ENCODE measurements at regions not wholly inside any gene's neighbourhood (a gene's known extent, or its start where the extent isn't known, plus 50 kb on each side); places are given as distances from the start of the nearest gene placed in this dataset.

GRCh38 chr9:109830545-109830944 lies 50.5 kb downstream of the PALM2AKAP2 start:
- DNase-seq: no peak

- no peak for DNase-seq
Measured at GRCh38 chr9:109831998-109832658, 52.1 kb downstream of the PALM2AKAP2 start.

- no peak for DNase-seq
Measured at GRCh38 chr9:109834855-109835254, 54.9 kb downstream of the PALM2AKAP2 start.

GRCh38 chr9:109843641-109844040 lies 63.6 kb downstream of the PALM2AKAP2 start:
- DNase-seq: no peak

- no peak for DNase-seq
Measured at GRCh38 chr9:109845226-109845625, 65.2 kb downstream of the PALM2AKAP2 start.

- no peak for DNase-seq
Measured at GRCh38 chr9:109846776-109847175, 66.8 kb downstream of the PALM2AKAP2 start.

GRCh38 chr9:109852556-109852955 lies 72.6 kb downstream of the PALM2AKAP2 start:
- DNase-seq: no peak

- DNase-seq: no peak
Measured at GRCh38 chr9:109855540-109855939, 75.5 kb downstream of the PALM2AKAP2 start.

- no peak for DNase-seq
Measured at GRCh38 chr9:109856785-109857184, 76.8 kb downstream of the PALM2AKAP2 start.

GRCh38 chr9:109857336-109857735 lies 77.3 kb downstream of the PALM2AKAP2 start:
- DNase-seq: no peak

- no peak for DNase-seq
Measured at GRCh38 chr9:109859447-109859846, 79.4 kb downstream of the PALM2AKAP2 start.

- DNase-seq: no peak
Measured at GRCh38 chr9:109860521-109860920, 80.5 kb downstream of the PALM2AKAP2 start.

- no peak for DNase-seq
Measured at GRCh38 chr9:109861499-109861898, 81.5 kb downstream of the PALM2AKAP2 start.

- DNase-seq: no peak
Measured at GRCh38 chr9:109861918-109862317, 81.9 kb downstream of the PALM2AKAP2 start.

- DNase-seq: no peak
Measured at GRCh38 chr9:109862452-109862851, 82.5 kb downstream of the PALM2AKAP2 start.

GRCh38 chr9:109863961-109864360 lies 84.0 kb downstream of the PALM2AKAP2 start:
- no peak for DNase-seq

- DNase-seq: no peak
Measured at GRCh38 chr9:109865521-109865920, 85.5 kb downstream of the PALM2AKAP2 start.

- no peak for DNase-seq
Measured at GRCh38 chr9:109868207-109868606, 88.2 kb downstream of the PALM2AKAP2 start.

- DNase-seq: no peak
Measured at GRCh38 chr9:109868722-109869121, 88.7 kb downstream of the PALM2AKAP2 start.

- DNase-seq: no peak
Measured at GRCh38 chr9:109870365-109870764, 90.4 kb downstream of the PALM2AKAP2 start.

- no peak for DNase-seq
Measured at GRCh38 chr9:109872901-109873300, 92.9 kb downstream of the PALM2AKAP2 start.

GRCh38 chr9:109875495-109876129 lies 95.6 kb downstream of the PALM2AKAP2 start:
- DNase-seq: no peak

- peak; percentile 10 to 19 for DNase-seq
Measured at GRCh38 chr9:109880276-109881169, 100.5 kb downstream of the PALM2AKAP2 start.

GRCh38 chr9:109883623-109884022 lies 103.6 kb downstream of the PALM2AKAP2 start:
- no peak for DNase-seq
